ENCODE measurements at regions not wholly inside any gene's neighbourhood (a gene's known extent, or its start where the extent isn't known, plus 50 kb on each side); places are given as distances from the start of the nearest gene placed in this dataset.

- DNase-seq = peak in 2 of 3 donors; percentile 56 to 58
- Histone ChIP-seq H3K4me1 (ENCODE audit: low read depth) (peaks cover 10% of the 10 kb centered on the region), H3K4me3 (no peak overlapping the region), H3K36me3 (ENCODE audit: low read depth) (no peaks in the 10 kb centered on the region), H3K9me3 (no peaks in the 10 kb centered on the region)
- intact Hi-C loops (cut with DNase I, micrococcal nuclease) = no loop called here
- no peak for TF ChIP-seq CTCF (IDR thresholded peaks at IDR 0.05)
- ATAC-seq = peak; percentile 84
Observed at GRCh38 chr6:167450626-167451025, 125.7 kb downstream of the TTLL2 start.

GRCh38 chr6:167452338-167453081 is 127.6 kb downstream of the TTLL2 start:
- ATAC-seq (no peak), DNase-seq (no peak)
- intact Hi-C loops (cut with DNase I, micrococcal nuclease) = no loop called here
- Histone ChIP-seq H3K4me1 (ENCODE audit: low read depth) (peaks cover 10% of the 10 kb centered on the region), H3K36me3 (ENCODE audit: low read depth) (no peaks in the 10 kb centered on the region), H3K9me3 (no peaks in the 10 kb centered on the region), H3K4me3 (no peak overlapping the region)
- no peak for TF ChIP-seq CTCF (IDR thresholded peaks at IDR 0.05)

- H3K4me3 ChIP-seq = no peak overlapping the region
- H3K9me3 ChIP-seq = no peaks in the 10 kb centered on the region
- intact Hi-C loops (cut with DNase I, micrococcal nuclease) = no loop called here
- no peak for TF ChIP-seq CTCF (IDR thresholded peaks at IDR 0.05)
- DNase-seq (no peak), ATAC-seq (no peak)
- H3K36me3 ChIP-seq (ENCODE audit: low read depth) = no peaks in the 10 kb centered on the region
- H3K4me1 ChIP-seq (ENCODE audit: low read depth) = peaks cover 10% of the 10 kb centered on the region
Observed at GRCh38 chr6:167453082-167453446, 128.2 kb downstream of the TTLL2 start.

GRCh38 chr6:167454003-167454402 is 129.1 kb downstream of the TTLL2 start:
- DNase-seq (no peak), ATAC-seq (no peak)
- no peak overlapping the region for H3K4me3 ChIP-seq
- peaks cover 7% of the 10 kb centered on the region for H3K4me1 ChIP-seq (ENCODE audit: low read depth)
- no peaks in the 10 kb centered on the region for H3K9me3 ChIP-seq
- no peaks in the 10 kb centered on the region for H3K36me3 ChIP-seq (ENCODE audit: low read depth)
- no peak for TF ChIP-seq CTCF (IDR thresholded peaks at IDR 0.05)
- intact Hi-C loops (cut with DNase I, micrococcal nuclease) = no loop called here

GRCh38 chr6:167455371-167455770 is 130.5 kb downstream of the TTLL2 start:
- no peaks in the 10 kb centered on the region for H3K36me3 ChIP-seq (ENCODE audit: low read depth)
- no peaks in the 10 kb centered on the region for H3K9me3 ChIP-seq
- peaks cover 1% of the 10 kb centered on the region for H3K4me1 ChIP-seq (ENCODE audit: low read depth)
- intact Hi-C loops (cut with DNase I, micrococcal nuclease) = no loop called here
- H3K4me3 ChIP-seq = no peak overlapping the region
- ATAC-seq (peak; percentile 58), DNase-seq (no peak)
- TF ChIP-seq CTCF (IDR thresholded peaks at IDR 0.05) = no peak

Measured in mucosa of descending colon (tissue), 3 donors.